Femur (tissue), 1 donor: ENCODE measurements at regions not wholly inside any gene's neighbourhood (a gene's known extent, or its start where the extent isn't known, plus 50 kb on each side); places are given as distances from the start of the nearest gene placed in this dataset.
"Not testable (repeated sequence)": the region's sequence is repeated elsewhere in the genome, so short reads cannot be mapped to it uniquely, and the experiment has no call there.

Experiments
- DNase-seq: peaks from one replicate; pipeline ENCODE4 v3.0.0-alpha.2; 2017

DNA sequence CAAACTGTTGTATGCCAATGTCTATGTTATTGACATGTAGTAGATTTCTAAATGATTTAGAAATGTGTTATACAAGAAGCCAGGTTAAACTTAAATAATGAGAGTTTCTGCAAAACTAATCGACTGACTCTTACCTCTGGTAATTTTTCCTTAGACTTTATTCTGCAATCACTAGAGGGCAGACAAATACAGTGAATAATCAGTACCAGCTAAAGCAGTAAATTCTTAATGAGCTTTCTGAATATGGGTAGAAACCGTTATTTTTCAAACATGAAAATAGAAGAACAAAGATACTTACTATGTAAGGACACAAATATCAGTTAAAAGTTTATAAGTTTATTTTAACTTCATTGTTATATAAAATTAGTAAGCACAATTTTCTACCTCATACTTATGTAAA lies 97.9 kb upstream of the RGS1 start:
- DNase-seq, result no peak

- DNase-seq, result peak; percentile 47
These were observed 89.7 kb upstream of the RGS1 start for GRCh38 chr1:192485692-192486436.

DNA sequence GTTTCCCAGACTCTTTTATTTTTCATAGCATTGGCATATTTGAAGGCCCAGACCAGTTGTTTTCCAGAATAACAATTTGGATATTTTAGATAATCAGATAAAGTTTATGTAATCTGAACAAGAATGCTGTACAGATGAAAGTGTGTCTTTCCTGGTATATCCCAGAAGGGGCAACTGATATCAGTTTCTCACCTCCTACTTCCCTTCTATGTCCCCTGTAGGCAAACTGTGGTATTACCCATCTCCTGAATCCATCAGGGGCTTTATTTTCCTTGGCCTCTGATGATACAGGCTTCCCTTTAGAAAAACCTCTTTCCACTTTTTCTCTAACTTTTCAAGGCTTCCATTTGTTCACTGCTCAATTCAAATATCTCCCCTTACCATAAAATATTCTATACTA lies 87.5 kb upstream of the RGS1 start:
- DNase-seq, result no peak

DNA sequence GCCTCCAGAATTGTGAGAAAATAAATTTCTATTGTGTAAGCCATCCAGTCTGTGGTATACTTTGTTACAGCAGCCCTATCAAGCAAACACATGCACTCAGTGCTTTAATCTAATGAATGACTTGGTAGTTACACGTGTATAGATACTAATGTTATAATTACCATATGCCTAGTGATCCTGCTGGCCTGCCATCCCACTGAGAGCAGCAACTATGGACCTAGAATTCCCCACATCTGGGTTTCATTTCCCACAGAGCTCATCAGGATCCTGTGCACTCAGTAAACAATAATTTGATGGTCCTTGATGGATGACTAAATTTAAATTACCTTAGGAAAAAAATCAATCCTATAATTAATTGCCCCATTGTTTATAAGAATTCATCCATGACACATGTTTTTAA lies 86.5 kb upstream of the RGS1 start:
- DNase-seq, result no peak

GRCh38 chr1:192489748-192490147 lies 85.8 kb upstream of the RGS1 start:
- DNase-seq, result peak; percentile 87

DNA sequence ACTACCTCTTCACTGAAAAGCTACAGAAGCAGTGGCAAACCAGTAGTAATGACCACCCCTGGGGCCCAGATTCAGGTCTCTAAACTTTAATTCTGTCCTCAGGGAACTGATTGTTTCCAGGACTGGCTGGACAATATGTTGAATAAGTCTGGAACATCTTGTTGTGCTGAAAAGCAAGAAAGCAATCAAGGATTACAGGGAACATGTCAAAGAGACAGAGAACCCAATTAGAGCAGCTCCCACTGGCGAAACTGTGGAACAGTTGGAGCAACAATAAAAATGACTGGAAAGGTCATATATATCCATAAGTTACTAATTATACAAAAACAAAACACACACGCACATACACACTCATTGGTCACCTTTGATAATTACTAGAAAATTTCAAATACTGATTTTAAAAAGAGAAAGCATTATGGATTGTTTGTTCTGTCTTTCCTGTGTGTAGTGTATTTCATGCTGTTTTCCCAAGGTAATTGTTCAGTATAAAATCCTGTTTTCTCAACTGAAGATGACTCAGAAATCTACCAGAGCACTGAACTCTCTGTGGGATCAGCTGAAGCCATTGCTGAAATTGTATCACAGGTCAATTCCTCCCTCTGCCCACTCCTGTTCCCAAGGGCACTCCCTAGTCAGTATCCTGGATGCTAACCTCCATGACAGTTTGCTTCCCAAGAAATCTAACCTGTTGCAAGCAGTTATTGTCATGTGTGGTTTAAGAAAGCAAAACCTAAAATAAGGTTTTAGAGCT lies 83.6 kb upstream of the RGS1 start:
- no peak for DNase-seq

DNA sequence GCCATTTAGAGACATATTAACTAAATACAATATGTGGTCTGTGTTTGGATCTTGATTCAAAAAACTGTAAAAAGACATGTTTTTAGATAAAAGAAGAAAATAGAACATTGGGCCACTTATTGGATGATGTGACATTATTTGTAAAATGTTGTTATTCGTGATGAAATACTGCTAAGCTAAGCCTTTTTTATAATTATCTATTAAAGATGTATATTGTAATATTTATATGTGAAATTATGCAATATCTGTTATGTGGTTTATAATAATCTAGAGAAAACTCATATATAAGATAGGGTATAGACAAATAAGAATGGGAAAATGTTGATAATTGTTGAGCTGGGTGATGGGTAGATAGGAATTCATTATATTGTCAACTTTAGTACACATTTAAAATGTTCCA lies 82.0 kb upstream of the RGS1 start:
- DNase-seq, result no peak

DNA sequence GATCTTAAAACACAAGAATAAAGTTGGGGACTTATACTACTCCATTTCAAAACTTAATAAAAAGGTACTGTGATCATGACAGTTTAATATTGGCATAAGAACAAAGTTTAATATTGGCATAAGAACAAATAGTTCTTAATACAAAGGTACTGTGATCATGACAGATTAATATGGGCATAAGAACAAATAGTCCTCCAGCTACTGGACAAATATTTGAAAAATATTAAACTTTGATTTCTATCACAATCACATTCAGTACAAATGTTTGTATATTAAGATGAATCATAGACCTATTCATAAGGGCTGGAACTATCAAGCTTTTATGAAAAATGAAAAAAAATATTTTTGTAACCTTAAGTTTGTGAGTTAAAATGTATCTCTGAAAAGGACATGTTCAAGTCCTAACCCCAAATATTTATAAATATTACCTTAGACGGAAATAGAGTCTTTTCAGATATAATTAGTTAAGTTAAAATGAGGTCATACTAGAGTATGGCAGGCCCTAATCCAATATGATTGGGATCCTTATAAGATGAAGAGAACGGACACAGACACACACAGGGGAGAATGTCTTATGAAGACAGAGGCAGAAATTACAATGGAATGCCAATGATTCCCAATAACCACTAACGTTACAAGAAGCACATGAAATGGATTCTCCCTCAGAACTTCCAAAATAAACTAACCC lies 79.1 kb upstream of the RGS1 start:
- DNase-seq, result no peak

DNA sequence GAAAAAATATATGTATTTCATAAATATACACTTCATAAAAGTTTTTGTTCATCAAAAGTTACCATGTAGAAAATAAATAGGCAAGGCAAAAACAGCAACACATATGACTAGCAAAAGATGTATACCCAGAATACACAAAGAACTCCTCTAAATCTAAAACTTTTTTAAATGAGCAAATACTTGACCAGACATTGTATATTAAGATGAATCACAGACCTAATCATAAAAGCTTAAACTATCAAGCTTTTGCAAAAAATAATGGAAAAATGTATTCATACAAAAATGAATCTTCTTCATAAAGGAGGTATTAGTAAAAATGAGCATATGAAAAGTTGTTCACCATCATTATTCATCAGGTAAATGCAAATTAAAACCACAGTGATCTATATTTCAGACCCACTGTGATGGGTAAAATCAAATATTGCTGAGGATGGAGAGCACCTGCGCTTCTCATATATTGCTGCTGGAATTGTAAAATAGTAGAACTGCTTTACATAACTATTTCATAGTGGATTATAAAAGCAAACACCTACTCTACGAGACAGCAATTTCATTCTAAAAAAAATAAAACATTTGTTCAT lies 78.3 kb upstream of the RGS1 start:
- DNase-seq, result no peak

DNA sequence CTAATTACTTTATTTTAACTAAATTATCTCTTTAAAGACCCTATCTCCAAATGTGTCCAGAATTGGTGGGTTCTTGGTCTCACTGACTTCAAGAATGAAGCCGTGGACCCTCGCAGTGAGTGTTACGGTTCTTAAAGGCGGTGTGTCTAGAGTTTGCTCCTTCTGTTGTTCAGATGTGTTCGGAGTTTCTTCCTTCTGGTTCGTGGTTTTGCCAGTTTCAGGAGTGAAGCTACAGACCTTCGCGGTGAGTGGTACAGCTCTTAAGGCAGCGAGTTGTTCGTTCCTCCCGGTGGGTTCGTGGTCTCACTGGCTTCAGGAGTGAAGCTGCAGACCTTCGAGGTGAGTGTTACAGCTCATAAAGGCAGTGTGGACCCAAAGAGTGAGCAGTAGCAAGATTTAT lies 77.5 kb upstream of the RGS1 start:
- DNase-seq, result not testable (repeated sequence)

DNA sequence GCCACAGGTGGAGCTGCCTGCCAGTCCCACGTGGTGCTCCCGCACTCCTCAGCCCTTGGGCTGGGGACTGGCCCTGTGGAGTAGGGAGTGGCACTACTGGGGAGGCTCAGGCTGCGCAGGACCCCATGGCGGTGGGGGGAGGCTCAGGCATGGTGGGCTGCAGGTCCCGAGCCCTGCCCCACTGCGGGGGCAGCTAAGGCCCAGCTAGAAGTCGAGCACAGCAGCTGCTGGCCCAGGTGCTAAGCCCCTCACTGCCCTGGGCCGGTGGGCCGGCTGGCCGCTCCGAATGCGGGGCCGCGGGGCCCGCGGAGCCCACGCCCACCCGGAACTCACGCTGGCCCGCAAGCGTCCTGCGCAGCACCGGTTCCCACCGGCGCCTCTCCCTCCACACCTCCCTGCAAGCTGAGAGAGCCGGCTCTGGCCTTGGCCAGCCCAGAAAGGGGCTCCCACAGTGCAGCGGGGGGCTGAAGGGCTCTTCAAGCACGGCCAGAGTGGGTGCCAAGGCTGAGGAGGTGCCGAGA lies 76.5 kb upstream of the RGS1 start:
- not testable (repeated sequence) for DNase-seq

DNA sequence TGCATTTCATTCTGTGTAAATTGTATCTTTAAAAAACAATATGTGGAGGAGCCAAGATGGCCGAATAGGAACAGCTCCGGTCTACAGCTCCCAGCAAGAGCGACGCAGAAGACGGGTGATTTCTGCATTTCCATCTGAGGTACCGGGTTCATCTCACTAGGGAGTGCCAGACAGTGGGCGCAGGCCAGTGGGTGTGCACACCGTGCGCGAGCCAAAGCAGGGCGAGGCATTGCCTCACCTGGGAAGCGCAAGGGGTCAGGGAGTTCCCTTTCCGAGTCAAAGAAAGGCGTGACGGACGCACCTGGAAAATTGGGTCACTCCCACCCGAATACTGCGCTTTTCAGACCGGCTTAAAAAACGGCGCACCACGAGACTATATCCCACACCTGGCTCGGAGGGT lies 75.0 kb upstream of the RGS1 start:
- DNase-seq, result not testable (repeated sequence)

DNA sequence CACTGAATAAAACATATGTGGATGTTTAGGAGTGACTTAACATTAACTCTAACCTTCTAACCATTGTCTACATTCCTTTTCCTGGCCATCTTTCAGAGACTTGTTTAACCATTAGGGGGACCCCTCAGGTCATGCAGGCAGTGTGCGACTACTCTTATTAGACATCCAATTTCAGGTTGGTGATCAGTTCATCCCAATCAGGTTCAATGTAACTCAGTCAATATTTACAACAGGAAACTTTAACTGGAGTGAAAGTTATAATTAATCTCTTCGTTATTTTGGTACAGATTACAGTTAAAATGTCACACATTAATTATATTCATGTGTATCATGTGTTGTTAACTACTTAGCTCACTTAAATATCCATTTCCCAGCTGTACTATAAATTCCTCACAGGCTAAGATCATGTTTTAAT lies 68.8 kb upstream of the RGS1 start:
- DNase-seq, result no peak

DNA sequence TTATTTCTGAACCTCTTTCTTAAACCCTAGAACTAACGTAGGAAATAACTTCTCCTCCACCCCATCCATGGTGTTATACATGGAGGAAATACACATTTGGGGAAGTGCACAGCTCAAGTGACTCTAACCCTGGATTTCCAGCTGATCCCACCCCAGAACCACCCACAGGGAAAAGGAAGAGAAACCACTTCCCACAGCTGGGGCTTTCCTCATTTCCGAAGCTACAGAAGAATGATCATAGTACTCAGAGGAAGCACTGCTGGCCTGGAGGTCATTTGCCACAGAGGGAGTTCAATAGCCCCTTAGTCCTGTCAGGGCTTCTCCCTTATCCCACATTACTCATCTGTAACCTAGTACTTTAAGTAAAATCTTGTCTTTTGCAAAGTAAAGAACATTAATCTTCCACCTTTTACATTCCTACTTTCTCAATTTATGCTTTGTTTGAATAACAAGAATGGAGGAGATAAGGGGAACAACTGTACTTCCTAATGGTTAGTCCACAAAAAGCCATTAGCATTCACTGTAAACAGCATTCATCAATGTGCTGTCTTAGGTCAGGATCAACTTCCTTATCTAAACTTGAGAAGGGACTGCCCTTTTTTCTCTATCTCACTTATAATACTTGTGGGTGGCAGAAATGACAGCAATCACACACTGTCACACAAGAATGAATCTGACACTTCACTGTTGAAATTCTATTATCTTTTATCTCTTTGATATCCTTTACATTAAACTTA lies 63.0 kb upstream of the RGS1 start:
- DNase-seq, result no peak

- DNase-seq, result no peak
These were observed 62.4 kb upstream of the RGS1 start for GRCh38 chr1:192513196-192513595.

DNA sequence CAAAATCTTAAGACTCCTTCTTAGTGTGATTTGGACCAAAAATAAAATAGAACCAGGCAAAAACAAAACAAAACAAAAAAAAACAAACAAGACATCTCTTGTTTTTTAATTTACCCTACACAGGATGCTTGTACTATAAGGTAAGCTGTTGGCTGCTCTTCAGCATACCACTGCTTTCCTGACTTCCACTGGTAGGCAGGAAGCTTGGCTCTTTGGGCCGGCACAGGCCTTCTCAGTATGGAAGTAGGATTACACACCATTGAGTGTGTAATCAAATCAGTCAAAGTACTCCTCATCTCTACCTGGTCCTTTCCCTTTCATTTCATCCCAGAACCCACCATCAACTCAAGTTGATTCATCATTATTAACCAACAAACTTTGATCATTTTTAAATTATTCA lies 61.9 kb upstream of the RGS1 start:
- no peak for DNase-seq

GRCh38 chr1:192516776-192517297 lies 58.7 kb upstream of the RGS1 start:
- DNase-seq, result no peak

DNA sequence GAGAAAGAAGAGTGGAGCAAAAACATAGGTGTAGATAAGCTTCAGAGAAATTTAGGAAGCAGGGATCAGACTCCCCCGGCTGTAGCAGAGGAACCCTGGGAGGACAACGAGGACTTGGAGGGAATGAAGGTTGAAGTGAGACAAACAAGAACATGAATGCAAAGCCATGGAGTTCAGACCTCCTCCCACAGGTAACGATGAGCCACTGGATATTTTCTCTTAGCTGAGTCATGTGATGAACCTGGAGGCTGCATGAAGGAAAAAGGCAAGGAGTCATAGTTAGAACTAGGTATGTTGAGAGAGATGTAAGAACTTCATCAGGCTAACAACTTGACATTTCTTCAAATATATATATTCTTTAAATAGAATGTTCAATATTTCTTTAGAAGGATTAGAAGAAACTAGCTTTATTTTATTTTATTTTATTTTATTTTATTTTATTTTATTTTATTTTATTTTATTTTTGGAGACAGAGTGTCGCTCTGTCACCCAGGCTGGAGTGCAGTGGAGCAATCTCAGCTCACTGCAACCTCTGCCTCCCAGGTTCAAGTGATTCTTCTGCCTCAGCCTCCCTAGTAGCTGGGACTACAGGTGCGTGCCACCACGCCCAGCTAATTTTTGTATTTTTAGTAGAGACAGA lies 57.7 kb upstream of the RGS1 start:
- not testable (repeated sequence) for DNase-seq

DNA sequence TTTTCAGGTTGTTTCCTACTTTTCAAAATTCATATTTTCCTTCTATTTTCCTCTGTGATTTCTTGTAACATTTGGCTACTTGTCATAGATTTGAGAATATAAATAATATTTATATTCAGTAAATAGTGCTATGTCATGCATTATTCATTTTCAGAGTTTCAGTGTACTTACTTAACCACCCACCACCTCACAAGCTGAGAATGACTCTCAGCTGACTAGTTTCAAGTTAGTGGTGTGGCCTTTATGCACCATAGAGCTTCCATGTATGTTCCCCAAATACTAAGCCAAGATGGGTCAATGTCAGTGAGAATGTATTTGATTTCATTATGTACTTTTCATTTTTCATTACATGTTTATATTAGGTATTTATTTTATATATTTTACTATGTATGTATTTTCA lies 56.9 kb upstream of the RGS1 start:
- DNase-seq, result no peak

DNA sequence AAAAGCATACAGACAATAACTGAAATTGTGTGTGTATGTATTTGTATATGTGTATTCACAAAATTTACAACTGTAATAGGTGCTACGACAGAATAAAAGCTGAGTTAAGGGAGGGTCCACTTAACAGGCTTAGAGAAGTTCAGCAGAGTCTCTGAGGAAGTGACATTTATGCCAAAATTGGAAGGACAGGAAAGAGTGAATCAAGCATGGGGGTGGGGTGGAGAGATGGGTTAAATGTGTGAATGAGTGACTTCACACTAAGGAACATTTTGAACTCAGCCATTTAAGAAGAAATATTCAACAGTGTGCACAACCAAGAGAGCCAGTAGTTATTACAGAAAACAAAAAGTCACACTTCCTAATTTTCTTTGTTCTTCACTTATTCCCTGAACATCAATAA lies 53.8 kb upstream of the RGS1 start:
- no peak for DNase-seq

GRCh38 chr1:192522673-192523072 lies 52.9 kb upstream of the RGS1 start:
- no peak for DNase-seq

DNA sequence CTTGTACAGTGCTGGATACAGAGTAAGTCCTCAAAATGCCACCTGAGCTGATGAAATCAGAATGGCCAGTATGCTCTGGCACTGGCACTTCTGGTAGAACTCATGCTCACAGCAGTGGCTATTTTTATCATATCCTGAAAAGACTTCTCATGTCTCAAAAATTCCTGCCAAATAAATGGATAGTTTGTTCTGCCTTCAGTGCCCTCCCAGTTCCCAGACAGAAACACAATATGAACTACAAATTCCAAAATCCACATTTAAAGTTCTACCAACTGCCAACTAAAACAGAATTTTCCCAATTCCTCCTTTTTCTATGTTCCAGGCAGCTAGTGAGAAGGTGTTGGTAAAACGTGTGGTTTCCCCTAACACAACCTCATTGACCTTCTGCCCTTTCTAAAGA lies 51.4 kb upstream of the RGS1 start:
- no peak for DNase-seq
